Trophoblast cell (in vitro differentiated cells and primary cell): ENCODE measurements at regions not wholly inside any gene's neighbourhood (a gene's known extent, or its start where the extent isn't known, plus 50 kb on each side); places are given as distances from the start of the nearest gene placed in this dataset.
"Not testable (repeated sequence)": the region's sequence is repeated elsewhere in the genome, so short reads cannot be mapped to it uniquely, and the experiment has no call there.

ENCODE experiments used
- DNase-seq, 2 donors: peaks; one replicate each; pipeline ENCODE4 v3.0.0-alpha.2; 2016
- H2AFZ ChIP-seq: 2 replicates; pipeline ENCODE4 v1.6.1; 2013; ENCODE audit warnings: low read length, moderate library complexity, mild to moderate bottlenecking; ENCODE audit not compliant: insufficient read depth, poor library complexity
- H2AK5ac ChIP-seq: 2 replicates; pipeline ENCODE4 v1.6.1; 2013; ENCODE audit warnings: mild to moderate bottlenecking, low read length
- H2BK120ac ChIP-seq: 2 replicates; pipeline ENCODE4 v1.6.1; 2013; ENCODE audit warnings: low read length, mild to moderate bottlenecking, moderate library complexity; ENCODE audit not compliant: insufficient read depth, poor library complexity
- H2BK12ac ChIP-seq: 2 replicates; pipeline ENCODE4 v1.6.1; 2013; ENCODE audit warnings: mild to moderate bottlenecking, low read length, moderate library complexity
- H2BK5ac ChIP-seq: 2 replicates; pipeline ENCODE4 v1.6.1; 2013; ENCODE audit warnings: low read length, low read depth, moderate library complexity, mild to moderate bottlenecking; ENCODE audit not compliant: poor library complexity
- H3K14ac ChIP-seq: 2 replicates; pipeline ENCODE4 v1.6.1; 2013; ENCODE audit warnings: mild to moderate bottlenecking, low read length
- H3K18ac ChIP-seq: 2 replicates; pipeline ENCODE4 v1.6.1; 2013; ENCODE audit warnings: mild to moderate bottlenecking, low read length
- H3K23ac ChIP-seq: 2 replicates; pipeline ENCODE4 v1.6.1; 2013; ENCODE audit warnings: low read length
- H3K27ac ChIP-seq: 2 replicates; pipeline ENCODE4 v1.5.1; 2013; ENCODE audit warnings: low read depth, mild to moderate bottlenecking, inconsistent platforms, low read length, moderate library complexity
- H3K27me3 ChIP-seq: 2 replicates; pipeline ENCODE4 v1.6.1; 2013; ENCODE audit warnings: inconsistent platforms, mild to moderate bottlenecking, low read length, moderate library complexity; ENCODE audit not compliant: insufficient read depth
- H3K36me3 ChIP-seq, 2 experiments: 1 replicate in 1 of 2; 2 replicates in 1 of 2; pipeline ENCODE4 v1.6.1; 2013; ENCODE audit warnings: low read length in 2 of 2, mild to moderate bottlenecking in 2 of 2, moderate library complexity in 1 of 2; ENCODE audit not compliant: insufficient read depth in 2 of 2, control insufficient read depth in 1 of 2
- H3K4ac ChIP-seq: 2 replicates; pipeline ENCODE4 v1.6.1; 2013; ENCODE audit warnings: low read depth, mild to moderate bottlenecking, low read length, moderate library complexity
- H3K4me1 ChIP-seq, 2 experiments: 1 replicate in 1 of 2; 2 replicates in 1 of 2; pipeline ENCODE4 v1.6.1; 2013; ENCODE audit warnings: low read length in 2 of 2, mild to moderate bottlenecking in 2 of 2, moderate library complexity in 1 of 2; ENCODE audit not compliant: insufficient read depth in 2 of 2, control insufficient read depth in 1 of 2
- H3K4me2 ChIP-seq: 2 replicates; pipeline ENCODE4 v1.6.1; 2013; ENCODE audit warnings: inconsistent platforms, mild to moderate bottlenecking, low read length, moderate library complexity
- H3K4me3 ChIP-seq: 2 replicates; pipeline ENCODE4 v1.5.1; 2013; ENCODE audit warnings: mild to moderate bottlenecking, low read depth, low read length, inconsistent platforms
- H3K79me1 ChIP-seq: one replicate; pipeline ENCODE4 v1.6.1; 2013; ENCODE audit warnings: low read length
- H3K79me2 ChIP-seq: 2 replicates; pipeline ENCODE4 v1.6.1; 2013; ENCODE audit warnings: low read length, mild to moderate bottlenecking; ENCODE audit not compliant: control insufficient read depth, insufficient read depth, poor library complexity
- H3K9ac ChIP-seq: 2 replicates; pipeline ENCODE4 v1.6.1; 2013; ENCODE audit warnings: mild to moderate bottlenecking, low read length
- H3K9me3 ChIP-seq: 2 replicates; pipeline ENCODE4 v1.6.1; 2013; ENCODE audit warnings: low read depth, mild to moderate bottlenecking, control low read depth, inconsistent platforms, low read length; ENCODE audit not compliant: insufficient read depth
- H4K12ac ChIP-seq: 2 replicates; pipeline ENCODE4 v1.6.1; 2013; ENCODE audit warnings: low read depth, mild to moderate bottlenecking, low read length, moderate library complexity
- H4K8ac ChIP-seq: 2 replicates; pipeline ENCODE4 v1.6.1; 2013; ENCODE audit warnings: low read depth, mild to moderate bottlenecking, low read length, moderate library complexity
- H4K91ac ChIP-seq: one replicate; pipeline ENCODE4 v1.6.1; 2013; ENCODE audit warnings: low read depth, mild to moderate bottlenecking, low read length, moderate library complexity
- WGBS: extraction: QIAGEN DNeasy Blood & Tissue Kit; methylation state at CpG from one replicate; pipeline ENCODE4 v1.1.7; 2013; ENCODE audit warnings: missing lambda C conversion rate; ENCODE audit not compliant: insufficient read length, insufficient coverage; ENCODE audit errors: extremely low coverage; 5-methylcytosine and 5-hydroxymethylcytosine counted together

DNA sequence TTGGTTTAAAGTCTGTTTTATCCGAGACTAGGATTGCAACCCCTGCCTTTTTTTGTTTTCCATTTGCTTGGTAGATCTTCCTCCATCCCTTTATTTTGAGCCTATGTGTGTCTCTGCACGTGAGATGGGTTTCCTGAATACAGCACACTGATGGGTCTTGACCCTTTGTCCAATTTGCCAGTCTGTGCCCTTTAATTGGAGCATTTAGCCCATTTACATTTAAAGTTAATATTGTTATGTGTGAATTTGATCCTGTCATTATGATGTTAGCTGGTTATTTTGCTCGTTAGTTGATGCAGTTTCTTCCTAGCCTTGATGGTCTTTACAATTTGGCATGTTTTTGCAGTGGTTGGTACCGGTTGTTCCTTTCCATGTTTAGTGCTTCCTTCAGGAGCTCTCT, 70.8 kb upstream of the CTNNA1 start:
- not testable (repeated sequence) for H3K79me1 ChIP-seq, H3K27me3 ChIP-seq
- WGBS: no CpG with 5 or more reads among the region's 4 CpGs

DNA sequence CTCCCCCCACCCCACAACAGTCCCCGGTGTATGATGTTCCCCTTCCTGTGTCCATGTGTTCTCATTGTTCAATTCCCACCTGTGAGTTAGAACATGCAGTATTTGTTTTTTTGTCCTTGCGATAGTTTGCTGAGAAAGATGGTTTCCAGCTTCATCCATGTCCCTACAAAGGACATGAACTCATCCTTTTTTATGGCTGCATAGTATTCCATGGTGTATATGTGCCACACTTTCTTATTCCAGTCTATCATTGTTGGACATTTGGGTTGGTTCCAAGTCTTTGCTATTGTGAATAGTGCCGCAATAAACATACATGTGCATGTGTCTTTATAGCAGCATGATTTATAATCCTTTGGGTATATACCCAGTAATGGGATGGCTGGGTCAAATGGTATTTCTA, 74.4 kb upstream of the CTNNA1 start:
- not testable (repeated sequence) for H2AFZ ChIP-seq, H3K4me3 ChIP-seq, H4K91ac ChIP-seq, H3K36me3 ChIP-seq, H3K4ac ChIP-seq, H3K9me3 ChIP-seq, H2BK120ac ChIP-seq, H3K4me2 ChIP-seq, H3K9ac ChIP-seq, H4K8ac ChIP-seq, H3K79me2 ChIP-seq, H2AK5ac ChIP-seq, H3K79me1 ChIP-seq, H3K27ac ChIP-seq, H3K23ac ChIP-seq, H3K27me3 ChIP-seq, H2BK12ac ChIP-seq, H4K12ac ChIP-seq, DNase-seq, H3K4me1 ChIP-seq, H3K14ac ChIP-seq, H2BK5ac ChIP-seq, H3K18ac ChIP-seq
- no CpG with 5 or more reads among the region's 3 CpGs for WGBS

More for the DNA sequence above, 70.8 kb upstream of the CTNNA1 start:
- not testable (repeated sequence) for H2BK5ac ChIP-seq, H3K9me3 ChIP-seq, H3K27ac ChIP-seq, H4K12ac ChIP-seq, H2BK12ac ChIP-seq, H4K8ac ChIP-seq, H2AK5ac ChIP-seq, H3K4me1 ChIP-seq, DNase-seq, H4K91ac ChIP-seq, H2BK120ac ChIP-seq, H3K23ac ChIP-seq, H2AFZ ChIP-seq, H3K14ac ChIP-seq, H3K4me2 ChIP-seq, H3K9ac ChIP-seq, H3K4ac ChIP-seq, H3K79me2 ChIP-seq, H3K18ac ChIP-seq, H3K4me3 ChIP-seq, H3K36me3 ChIP-seq

DNA sequence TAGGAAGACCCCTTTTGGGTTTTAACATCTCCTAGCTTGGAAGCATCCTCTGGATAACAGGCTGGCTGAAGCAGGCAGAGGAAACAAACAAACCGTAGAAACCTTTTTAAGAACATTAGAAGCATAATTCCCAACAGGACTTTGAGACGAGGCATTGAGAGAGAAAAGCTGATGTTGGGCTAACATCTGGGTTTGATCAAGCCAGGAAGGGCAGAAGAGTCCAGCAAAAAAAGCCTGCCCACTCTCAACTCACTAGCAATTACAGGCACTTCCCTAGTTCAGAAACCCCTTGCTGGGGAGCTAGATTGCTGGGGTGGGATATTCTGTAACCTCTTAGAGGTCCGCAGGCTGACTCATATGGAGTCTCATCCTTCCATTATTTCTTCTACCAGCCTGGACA, 75.4 kb upstream of the CTNNA1 start:
- WGBS: no CpG with 5 or more reads among the region's 3 CpGs
- Histone ChIP-seq H3K4me3 (no peak overlapping the region), H4K91ac (no peak overlapping the region)

DNA sequence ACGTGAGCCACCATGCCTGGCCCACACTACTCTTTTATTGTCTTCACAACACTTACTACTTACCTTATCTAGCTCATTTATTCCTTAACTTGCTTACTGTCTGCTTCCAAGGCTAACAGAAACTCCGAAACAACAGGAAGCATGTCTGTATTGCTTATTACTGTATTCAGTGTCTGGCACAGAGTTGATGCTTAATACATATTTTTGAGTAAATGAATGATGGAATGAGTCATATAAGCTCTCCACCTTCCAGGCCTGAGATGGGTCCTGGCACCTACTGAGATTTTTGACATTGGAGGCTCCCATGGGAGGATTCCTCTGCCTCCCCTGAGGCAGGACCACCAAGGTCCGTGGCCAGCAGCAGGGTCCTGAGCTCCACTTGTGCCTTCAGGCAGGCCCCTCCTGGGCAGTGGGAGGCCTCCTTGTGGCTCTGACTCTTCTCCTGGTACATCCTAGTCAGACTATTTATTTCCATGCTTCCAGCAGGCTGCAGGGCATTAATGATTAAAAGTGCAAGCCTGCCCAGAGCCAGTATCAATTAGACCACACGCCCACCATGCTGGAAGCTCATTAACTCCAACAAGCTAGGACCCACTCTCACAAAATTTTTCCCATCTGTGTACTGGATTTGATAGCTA, 76.5 kb upstream of the CTNNA1 start:
- no peak overlapping the region for H3K18ac ChIP-seq
- no peak for DNase-seq
- no peak overlapping the region for H3K23ac ChIP-seq
- no peak overlapping the region for H2AK5ac ChIP-seq
- H2BK120ac ChIP-seq: no peak overlapping the region
- H3K4ac ChIP-seq: no peak overlapping the region
- H3K9me3 ChIP-seq: no peaks in the 10 kb centered on the region
- no peak overlapping the region for H4K8ac ChIP-seq
- H3K27ac ChIP-seq: no peak overlapping the region
- no peak overlapping the region for H3K4me2 ChIP-seq
- H3K4me1 ChIP-seq: no peaks in the 10 kb centered on the region
- H3K79me1 ChIP-seq: no peaks in the 10 kb centered on the region
- H3K79me2 ChIP-seq: no peaks in the 10 kb centered on the region
- no peak overlapping the region for H2BK5ac ChIP-seq
- H3K4me3 ChIP-seq: no peak overlapping the region
- H3K36me3 ChIP-seq: no peaks in the 10 kb centered on the region
- no CpG with 5 or more reads among the region's 4 CpGs for WGBS
- no peak overlapping the region for H2AFZ ChIP-seq
- no peak overlapping the region for H4K12ac ChIP-seq
- no peak overlapping the region for H3K9ac ChIP-seq
- no peak overlapping the region for H3K14ac ChIP-seq
- no peak overlapping the region for H2BK12ac ChIP-seq
- H4K91ac ChIP-seq: no peak overlapping the region
- H3K27me3 ChIP-seq: no peaks in the 10 kb centered on the region

More for the DNA sequence above, 75.4 kb upstream of the CTNNA1 start:
- Histone ChIP-seq H2BK12ac (no peak overlapping the region), H3K27me3 (no peaks in the 10 kb centered on the region), H4K8ac (no peak overlapping the region), H3K4me2 (no peak overlapping the region), H3K9ac (no peak overlapping the region), H3K9me3 (no peaks in the 10 kb centered on the region), H3K36me3 (no peaks in the 10 kb centered on the region), H2AK5ac (no peak overlapping the region), H3K4me1 (no peaks in the 10 kb centered on the region), H3K14ac (no peak overlapping the region), H2AFZ (no peak overlapping the region), H2BK120ac (no peak overlapping the region), H3K27ac (no peak overlapping the region), H3K4ac (no peak overlapping the region), H2BK5ac (no peak overlapping the region), H3K79me1 (no peaks in the 10 kb centered on the region), H4K12ac (no peak overlapping the region), H3K23ac (no peak overlapping the region), H3K18ac (no peak overlapping the region), H3K79me2 (no peaks in the 10 kb centered on the region)
- DNase-seq: no peak
